ENCODE measurements at regions not wholly inside any gene's neighbourhood (a gene's known extent, or its start where the extent isn't known, plus 50 kb on each side); places are given as distances from the start of the nearest gene placed in this dataset.
"Not testable (repeated sequence)": the region's sequence is repeated elsewhere in the genome, so short reads cannot be mapped to it uniquely, and the experiment has no call there.

- DNase-seq: not testable (repeated sequence)
Observed at GRCh38 chr12:23285764-23286530, 661.0 kb downstream of the ETNK1 start.

- DNase-seq: no peak
Observed at GRCh38 chr12:23290627-23291330, 658.7 kb downstream of the SOX5 start.

GRCh38 chr12:23303220-23303619, 646.2 kb downstream of the SOX5 start:
- DNase-seq: no peak

GRCh38 chr12:23303821-23304220, 645.6 kb downstream of the SOX5 start:
- no peak for DNase-seq

- DNase-seq: no peak
Observed at GRCh38 chr12:23333938-23334337, 615.5 kb downstream of the SOX5 start.

GRCh38 chr12:23335593-23335992, 613.9 kb downstream of the SOX5 start:
- no peak for DNase-seq

GRCh38 chr12:23337213-23337612, 612.3 kb downstream of the SOX5 start:
- DNase-seq: no peak

GRCh38 chr12:23340351-23340750, 609.1 kb downstream of the SOX5 start:
- no peak for DNase-seq

- DNase-seq: no peak
Observed at GRCh38 chr12:23342407-23342806, 607.1 kb downstream of the SOX5 start.

GRCh38 chr12:23349564-23349963, 599.9 kb downstream of the SOX5 start:
- DNase-seq: no peak

- DNase-seq: no peak
Observed at GRCh38 chr12:23350808-23351207, 598.7 kb downstream of the SOX5 start.

GRCh38 chr12:23352670-23353069, 596.8 kb downstream of the SOX5 start:
- no peak for DNase-seq

GRCh38 chr12:23354800-23355199, 594.7 kb downstream of the SOX5 start:
- no peak for DNase-seq

GRCh38 chr12:23356440-23356839, 593.0 kb downstream of the SOX5 start:
- no peak for DNase-seq

- DNase-seq: no peak
Observed at GRCh38 chr12:23356927-23357708, 592.4 kb downstream of the SOX5 start.

- DNase-seq: no peak
Observed at GRCh38 chr12:23359975-23360701, 589.3 kb downstream of the SOX5 start.

GRCh38 chr12:23361971-23362370, 587.5 kb downstream of the SOX5 start:
- DNase-seq: no peak

- no peak for DNase-seq
Observed at GRCh38 chr12:23368590-23368989, 580.9 kb downstream of the SOX5 start.

GRCh38 chr12:23375621-23376020, 573.8 kb downstream of the SOX5 start:
- no peak for DNase-seq

GRCh38 chr12:23376238-23376637, 573.2 kb downstream of the SOX5 start:
- DNase-seq: no peak

GRCh38 chr12:23380419-23381100, 568.9 kb downstream of the SOX5 start:
- no peak for DNase-seq

- not testable (repeated sequence) for DNase-seq
Observed at GRCh38 chr12:23388898-23389297, 560.6 kb downstream of the SOX5 start.
